Thyroid gland (tissue), 4 donors: ENCODE measurements at regions not wholly inside any gene's neighbourhood (a gene's known extent, or its start where the extent isn't known, plus 50 kb on each side); places are given as distances from the start of the nearest gene placed in this dataset.

ENCODE experiments used
- POLR2A ChIP-seq, 2 donors: fragments of 450-650 bp; IDR thresholded peaks; one replicate each; pipeline ENCODE4 v1.6.1; 2017; ENCODE audit warnings: antibody characterized with exemption in 2 of 2, mild to moderate bottlenecking in 2 of 2, moderate library complexity in 1 of 2
- TF ChIP-seq, protein P1 (sequence below), 6 experiments: fragments of 200-600 bp in 3 of 6; fragments of 450-650 bp in 3 of 6; sonication (generic) in 3 of 6; IDR thresholded peaks; one replicate each; pipeline ENCODE4 v1.5.1; 2016 to 2019; ENCODE audit warnings: antibody characterized with exemption in 6 of 6, mild to moderate bottlenecking in 2 of 6, inconsistent platforms in 1 of 6, moderate library complexity in 1 of 6

DNA sequence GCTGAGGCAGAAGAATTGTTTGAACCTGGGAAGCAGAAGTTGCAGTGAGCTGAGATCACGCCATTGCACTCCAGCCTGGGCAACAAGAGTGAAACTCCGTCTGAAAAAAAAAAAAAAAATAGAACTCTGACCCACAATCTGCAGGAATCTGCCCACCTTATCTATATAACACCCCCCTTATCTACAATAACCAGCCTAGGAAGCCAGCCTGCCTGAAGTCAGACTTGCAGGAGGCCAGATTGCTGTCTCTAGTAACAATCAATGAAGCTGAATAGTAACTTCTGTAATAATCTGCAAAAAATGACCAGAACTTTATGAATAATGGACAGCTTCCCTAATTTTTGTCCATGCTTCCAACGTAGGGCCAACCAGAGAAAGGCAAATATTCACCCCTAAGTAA, 352.5 kb downstream of the CD83 start:
- TF ChIP-seq, protein P1, sequence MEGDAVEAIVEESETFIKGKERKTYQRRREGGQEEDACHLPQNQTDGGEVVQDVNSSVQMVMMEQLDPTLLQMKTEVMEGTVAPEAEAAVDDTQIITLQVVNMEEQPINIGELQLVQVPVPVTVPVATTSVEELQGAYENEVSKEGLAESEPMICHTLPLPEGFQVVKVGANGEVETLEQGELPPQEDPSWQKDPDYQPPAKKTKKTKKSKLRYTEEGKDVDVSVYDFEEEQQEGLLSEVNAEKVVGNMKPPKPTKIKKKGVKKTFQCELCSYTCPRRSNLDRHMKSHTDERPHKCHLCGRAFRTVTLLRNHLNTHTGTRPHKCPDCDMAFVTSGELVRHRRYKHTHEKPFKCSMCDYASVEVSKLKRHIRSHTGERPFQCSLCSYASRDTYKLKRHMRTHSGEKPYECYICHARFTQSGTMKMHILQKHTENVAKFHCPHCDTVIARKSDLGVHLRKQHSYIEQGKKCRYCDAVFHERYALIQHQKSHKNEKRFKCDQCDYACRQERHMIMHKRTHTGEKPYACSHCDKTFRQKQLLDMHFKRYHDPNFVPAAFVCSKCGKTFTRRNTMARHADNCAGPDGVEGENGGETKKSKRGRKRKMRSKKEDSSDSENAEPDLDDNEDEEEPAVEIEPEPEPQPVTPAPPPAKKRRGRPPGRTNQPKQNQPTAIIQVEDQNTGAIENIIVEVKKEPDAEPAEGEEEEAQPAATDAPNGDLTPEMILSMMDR (IDR thresholded peaks at IDR 0.05), result no peak
- TF ChIP-seq POLR2A (IDR thresholded peaks at IDR 0.05), result no peak
